ENCODE measurements at regions not wholly inside any gene's neighbourhood (a gene's known extent, or its start where the extent isn't known, plus 50 kb on each side); places are given as distances from the start of the nearest gene placed in this dataset.

GRCh38 chr5:96065685-96066385 is 104.2 kb upstream of the ELL2 start:
- H3K27ac ChIP-seq = no peak overlapping the region
- TF ChIP-seq CTCF (conservative IDR thresholded peaks at IDR 0.05) (no peak), ZFX (IDR thresholded peaks at IDR 0.05) (no peak)

GRCh38 chr5:96064877-96065276 is 103.2 kb upstream of the ELL2 start:
- TF ChIP-seq CTCF (conservative IDR thresholded peaks at IDR 0.05) = no peak
- no peak for TF ChIP-seq ZFX (IDR thresholded peaks at IDR 0.05)
- H3K27ac ChIP-seq = no peak overlapping the region

GRCh38 chr5:96062836-96063235 is 101.2 kb upstream of the ELL2 start:
- TF ChIP-seq CTCF (conservative IDR thresholded peaks at IDR 0.05) (no peak), ZFX (IDR thresholded peaks at IDR 0.05) (no peak)
- no peak overlapping the region for H3K27ac ChIP-seq

GRCh38 chr5:96058084-96058483 is 96.4 kb upstream of the ELL2 start:
- H3K27ac ChIP-seq = no peak overlapping the region
- TF ChIP-seq CTCF (conservative IDR thresholded peaks at IDR 0.05) (no peak), ZFX (IDR thresholded peaks at IDR 0.05) (no peak)

GRCh38 chr5:96054311-96055030 is 92.8 kb upstream of the ELL2 start:
- TF ChIP-seq CTCF (conservative IDR thresholded peaks at IDR 0.05) (no peak), ZFX (IDR thresholded peaks at IDR 0.05) (no peak)

GRCh38 chr5:96053063-96053735 is 91.5 kb upstream of the ELL2 start:
- TF ChIP-seq ZFX (IDR thresholded peaks at IDR 0.05) = no peak
- no peak for TF ChIP-seq CTCF (conservative IDR thresholded peaks at IDR 0.05)
- H3K27ac ChIP-seq = no peak overlapping the region

More at GRCh38 chr5:96054311-96055030, 92.8 kb upstream of the ELL2 start:
- H3K27ac ChIP-seq = no peak overlapping the region

GRCh38 chr5:96052374-96052773 is 90.7 kb upstream of the ELL2 start:
- TF ChIP-seq CTCF (conservative IDR thresholded peaks at IDR 0.05) = 0 out of 2 replicates have a peak, but pooled peaks have one; percentile 4
- no peak for TF ChIP-seq ZFX (IDR thresholded peaks at IDR 0.05)
- H3K27ac ChIP-seq = no peak overlapping the region

All from C4-2B (cell line).